Activated CD4-positive, alpha-beta memory T cell treated with anti-CD3 and anti-CD28 coated beads, Interleukin-2, amount 10 ng/mL, durations not matched to agents 7 days and 5 days (primary cell): ENCODE measurements at regions not wholly inside any gene's neighbourhood (a gene's known extent, or its start where the extent isn't known, plus 50 kb on each side); places are given as distances from the start of the nearest gene placed in this dataset.
"Not testable (repeated sequence)": the region's sequence is repeated elsewhere in the genome, so short reads cannot be mapped to it uniquely, and the experiment has no call there.

Experiments used
- CTCF ChIA-PET: fragments of 350-600 bp; sonication (Branson Sonifier 250); formaldehyde crosslinking; loops from one replicate; lab custom pipeline; 2021; ENCODE audit warnings: antibody characterized with exemption, inconsistent platforms; lab: Charles Lee
- POLR2A ChIA-PET: fragments of 350-600 bp; sonication (Branson Sonifier 250); formaldehyde crosslinking; loops from one replicate; lab custom pipeline; 2021; ENCODE audit warnings: antibody characterized with exemption; lab: Charles Lee
- DNase-seq: peaks from one replicate; pipeline ENCODE4 v3.0.0-alpha.2; 2020
- H3K27ac Mint-ChIP-seq: one replicate; pipeline ENCODE4 v1.8.0; 2021; ENCODE audit warnings: mild to moderate bottlenecking, mixed read lengths
- H3K27me3 Mint-ChIP-seq: one replicate; pipeline ENCODE4 v1.8.0; 2021; ENCODE audit warnings: mixed read lengths
- H3K36me3 Mint-ChIP-seq: one replicate; pipeline ENCODE4 v1.8.0; 2021; ENCODE audit warnings: low read depth, mixed read lengths
- H3K4me1 Mint-ChIP-seq: one replicate; pipeline ENCODE4 v1.8.0; 2021; ENCODE audit warnings: mixed read lengths
- H3K4me3 Mint-ChIP-seq: one replicate; pipeline ENCODE4 v1.8.0; 2021; ENCODE audit warnings: mild to moderate bottlenecking, mixed read lengths
- H3K9me3 Mint-ChIP-seq: one replicate; pipeline ENCODE4 v1.8.0; 2021; ENCODE audit warnings: mixed read lengths

GRCh38 chr7:46091071-46091470, 170.0 kb upstream of the IGFBP3 start:
- no peaks in the 10 kb centered on the region for H3K4me1 Mint-ChIP-seq
- no peak overlapping the region for H3K4me3 Mint-ChIP-seq
- no peak overlapping the region for H3K27ac Mint-ChIP-seq
- H3K9me3 Mint-ChIP-seq: peaks cover 5% of the 10 kb centered on the region
- H3K36me3 Mint-ChIP-seq: no peaks in the 10 kb centered on the region
- CTCF ChIA-PET: no interaction called here
- POLR2A ChIA-PET: no interaction called here
- no peak for DNase-seq
- H3K27me3 Mint-ChIP-seq: no peaks in the 10 kb centered on the region

GRCh38 chr7:46089281-46089680, 168.2 kb upstream of the IGFBP3 start:
- DNase-seq: no peak
- Mint-ChIP-seq H3K9me3 (peaks cover 5% of the 10 kb centered on the region), H3K4me1 (no peaks in the 10 kb centered on the region), H3K27ac (no peak overlapping the region), H3K4me3 (no peak overlapping the region), H3K27me3 (no peaks in the 10 kb centered on the region), H3K36me3 (no peaks in the 10 kb centered on the region)
- ChIA-PET POLR2A (no interaction called here), CTCF (no interaction called here)

- DNase-seq, POLR2A ChIA-PET, H3K4me1 Mint-ChIP-seq, H3K36me3 Mint-ChIP-seq, H3K27me3 Mint-ChIP-seq, CTCF ChIA-PET, H3K4me3 Mint-ChIP-seq, H3K27ac Mint-ChIP-seq, H3K9me3 Mint-ChIP-seq: not testable (repeated sequence)
Observed at GRCh38 chr7:46088486-46088885, 167.4 kb upstream of the IGFBP3 start.

GRCh38 chr7:46080595-46081159, 159.6 kb upstream of the IGFBP3 start:
- POLR2A ChIA-PET: no interaction called here
- Mint-ChIP-seq H3K36me3 (no peaks in the 10 kb centered on the region), H3K4me3 (no peak overlapping the region), H3K9me3 (no peaks in the 10 kb centered on the region), H3K27ac (no peak overlapping the region), H3K4me1 (no peaks in the 10 kb centered on the region), H3K27me3 (no peaks in the 10 kb centered on the region)
- no peak for DNase-seq
- CTCF ChIA-PET: interaction anchor here (1.3 kb wide), 1 partner anchor 163 kb away, joined by 4 read pairs; no protein-coding TSS in a partner anchor

GRCh38 chr7:46079421-46079820, 158.3 kb upstream of the IGFBP3 start:
- ChIA-PET POLR2A (no interaction called here), CTCF (no interaction called here)
- no peaks in the 10 kb centered on the region for H3K36me3 Mint-ChIP-seq
- no peak for DNase-seq
- no peak overlapping the region for H3K4me3 Mint-ChIP-seq
- H3K27me3 Mint-ChIP-seq: no peaks in the 10 kb centered on the region
- no peaks in the 10 kb centered on the region for H3K9me3 Mint-ChIP-seq
- H3K4me1 Mint-ChIP-seq: no peaks in the 10 kb centered on the region
- H3K27ac Mint-ChIP-seq: no peak overlapping the region

GRCh38 chr7:46076527-46076926, 155.5 kb upstream of the IGFBP3 start:
- CTCF ChIA-PET: no interaction called here
- no peaks in the 10 kb centered on the region for H3K9me3 Mint-ChIP-seq
- POLR2A ChIA-PET: no interaction called here
- DNase-seq: no peak
- no peak overlapping the region for H3K4me3 Mint-ChIP-seq
- H3K36me3 Mint-ChIP-seq: no peaks in the 10 kb centered on the region
- H3K27me3 Mint-ChIP-seq: no peaks in the 10 kb centered on the region
- H3K27ac Mint-ChIP-seq: no peak overlapping the region
- no peaks in the 10 kb centered on the region for H3K4me1 Mint-ChIP-seq

- H3K36me3 Mint-ChIP-seq: no peaks in the 10 kb centered on the region
- H3K4me1 Mint-ChIP-seq: no peaks in the 10 kb centered on the region
- H3K27ac Mint-ChIP-seq: no peak overlapping the region
- CTCF ChIA-PET: no interaction called here
- POLR2A ChIA-PET: no interaction called here
- H3K9me3 Mint-ChIP-seq: no peaks in the 10 kb centered on the region
- H3K27me3 Mint-ChIP-seq: no peaks in the 10 kb centered on the region
- DNase-seq: no peak
- H3K4me3 Mint-ChIP-seq: no peak overlapping the region
Observed at GRCh38 chr7:46072722-46073121, 151.7 kb upstream of the IGFBP3 start.

GRCh38 chr7:46071601-46072000, 150.5 kb upstream of the IGFBP3 start:
- ChIA-PET CTCF (no interaction called here), POLR2A (no interaction called here)
- H3K4me1 Mint-ChIP-seq: no peaks in the 10 kb centered on the region
- no peaks in the 10 kb centered on the region for H3K27me3 Mint-ChIP-seq
- no peak for DNase-seq
- no peaks in the 10 kb centered on the region for H3K9me3 Mint-ChIP-seq
- no peak overlapping the region for H3K27ac Mint-ChIP-seq
- H3K4me3 Mint-ChIP-seq: no peak overlapping the region
- no peaks in the 10 kb centered on the region for H3K36me3 Mint-ChIP-seq

GRCh38 chr7:46071076-46071475, 150.0 kb upstream of the IGFBP3 start:
- POLR2A ChIA-PET: no interaction called here
- no peak overlapping the region for H3K27ac Mint-ChIP-seq
- H3K9me3 Mint-ChIP-seq: no peaks in the 10 kb centered on the region
- DNase-seq: no peak
- H3K4me3 Mint-ChIP-seq: no peak overlapping the region
- no peaks in the 10 kb centered on the region for H3K36me3 Mint-ChIP-seq
- H3K27me3 Mint-ChIP-seq: no peaks in the 10 kb centered on the region
- no peaks in the 10 kb centered on the region for H3K4me1 Mint-ChIP-seq
- CTCF ChIA-PET: no interaction called here

GRCh38 chr7:46068159-46068558, 147.1 kb upstream of the IGFBP3 start:
- H3K27me3 Mint-ChIP-seq: no peaks in the 10 kb centered on the region

GRCh38 chr7:46059308-46060020, 138.4 kb upstream of the IGFBP3 start:
- H3K27ac Mint-ChIP-seq: no peak overlapping the region
- no peaks in the 10 kb centered on the region for H3K36me3 Mint-ChIP-seq
- H3K9me3 Mint-ChIP-seq: peaks cover 5% of the 10 kb centered on the region
- POLR2A ChIA-PET: no interaction called here
- H3K27me3 Mint-ChIP-seq: no peaks in the 10 kb centered on the region
- no peak for DNase-seq
- H3K4me1 Mint-ChIP-seq: no peaks in the 10 kb centered on the region
- no peak overlapping the region for H3K4me3 Mint-ChIP-seq
- CTCF ChIA-PET: no interaction called here

More at GRCh38 chr7:46068159-46068558, 147.1 kb upstream of the IGFBP3 start:
- POLR2A ChIA-PET: no interaction called here
- Mint-ChIP-seq H3K9me3 (no peaks in the 10 kb centered on the region), H3K36me3 (no peaks in the 10 kb centered on the region), H3K4me1 (no peaks in the 10 kb centered on the region), H3K27ac (no peak overlapping the region), H3K4me3 (no peak overlapping the region)
- CTCF ChIA-PET: no interaction called here
- DNase-seq: no peak

- Mint-ChIP-seq H3K4me3 (no peak overlapping the region), H3K27ac (no peak overlapping the region), H3K36me3 (no peaks in the 10 kb centered on the region), H3K9me3 (peaks cover 5% of the 10 kb centered on the region), H3K27me3 (no peaks in the 10 kb centered on the region), H3K4me1 (no peaks in the 10 kb centered on the region)
- POLR2A ChIA-PET: no interaction called here
- no peak for DNase-seq
- CTCF ChIA-PET: no interaction called here
Observed at GRCh38 chr7:46058086-46058823, 137.2 kb upstream of the IGFBP3 start.

- ChIA-PET CTCF (no interaction called here), POLR2A (no interaction called here)
- Mint-ChIP-seq H3K27ac (no peak overlapping the region), H3K27me3 (no peaks in the 10 kb centered on the region), H3K36me3 (no peaks in the 10 kb centered on the region), H3K4me3 (no peak overlapping the region), H3K9me3 (peaks cover 5% of the 10 kb centered on the region), H3K4me1 (no peaks in the 10 kb centered on the region)
- no peak for DNase-seq
Observed at GRCh38 chr7:46054915-46055314, 133.8 kb upstream of the IGFBP3 start.
